GM12878 (cell line): ENCODE measurements at regions not wholly inside any gene's neighbourhood (a gene's known extent, or its start where the extent isn't known, plus 50 kb on each side); places are given as distances from the start of the nearest gene placed in this dataset.

ENCODE experiments used
- ATAC-seq: fragments of 200-7000 bp; cut with Tn5 transposase; 3 replicates; pipeline ENCODE4 v1.9.1; 2020; ENCODE audit warnings: mild to moderate bottlenecking, moderate library complexity
- BruUV-seq: library from RNA; stranded (reverse); fragments of 400-500 nt; replicated peaks from 2 replicates; lab custom pipeline; 2021; lab: Mats Ljungman, UMichigan
- CTCF ChIA-PET: fragments of 300-600 bp; sonication (Branson Sonifier 250); formaldehyde crosslinking; extraction: SDS; loops from one replicate; lab custom pipeline; 2021; ENCODE audit warnings: inconsistent platforms; lab: Yijun Ruan, JAX
- POLR2A ChIA-PET: fragments of 350-600 bp; formaldehyde crosslinking; extraction: SDS; loops from one replicate; lab custom pipeline; 2021; ENCODE audit warnings: inconsistent platforms; lab: Charles Lee
- RAD21 ChIA-PET: fragments of 300-600 bp; sonication (Branson Sonifier 250); formaldehyde crosslinking; loops from one replicate; lab custom pipeline; 2023; ENCODE audit warnings: antibody characterized with exemption; ENCODE audit not compliant: unreplicated experiment; lab: Charles Lee
- SMC1A ChIA-PET: fragments of 300-600 bp; sonication (Branson Sonifier 250); formaldehyde crosslinking; loops from one replicate; lab custom pipeline; 2023; ENCODE audit not compliant: unreplicated experiment, uncharacterized antibody; lab: Charles Lee
- DNase-seq: peaks from one replicate; pipeline ENCODE4 v3.0.0-alpha.2; 2011; ENCODE audit warnings: low read depth, low spot score
- FAIRE-seq: peaks from 3 replicates; lab custom pipeline; 2011; peaks lifted over from hg19 to GRCh38; lab: Jason Lieb, UNC
- H2AFZ ChIP-seq: 2 replicates; pipeline ENCODE4 v1.6.0; 2011; ENCODE audit warnings: low read depth, low read length, control low read depth; ENCODE audit not compliant: control insufficient read depth
- H3K27ac ChIP-seq: 2 replicates; pipeline ENCODE4 v1.5.1; 2011; ENCODE audit warnings: control low read depth; ENCODE audit not compliant: control insufficient read depth, insufficient read depth
- H3K27me3 ChIP-seq, 2 experiments: replicated peaks in 1 of 2; 2 replicates each; pipeline versions ENCODE4 v1.6.0 to v1.6.1; 2011; ENCODE audit warnings: low read length in 1 of 2; ENCODE audit not compliant: control insufficient read depth in 2 of 2, insufficient read depth in 2 of 2
- H3K36me3 ChIP-seq, 2 experiments: 2 replicates each; pipeline ENCODE4 v1.5.1; 2011; ENCODE audit warnings: low read length in 1 of 2; ENCODE audit not compliant: control insufficient read depth in 2 of 2, insufficient read depth in 2 of 2
- H3K4me1 ChIP-seq: 2 replicates; pipeline ENCODE4 v1.6.1; 2011; ENCODE audit warnings: mild to moderate bottlenecking, low read length, moderate library complexity, mixed read lengths; ENCODE audit not compliant: control insufficient read depth, insufficient read depth
- H3K4me2 ChIP-seq: 2 replicates; pipeline ENCODE4 v1.6.0; 2011; ENCODE audit warnings: control low read depth; ENCODE audit not compliant: control insufficient read depth, insufficient read depth
- H3K4me3 ChIP-seq: fragments of 200-600 bp; sonication (generic); 2 replicates; pipeline ENCODE4 v1.5.1; 2016
- H3K79me2 ChIP-seq: 2 replicates; pipeline ENCODE4 v1.6.0; 2011; ENCODE audit warnings: low read length; ENCODE audit not compliant: control insufficient read depth, insufficient read depth
- H3K9ac ChIP-seq: 2 replicates; pipeline ENCODE4 v1.8.0; 2011; ENCODE audit warnings: low read length, control low read depth, mixed read lengths; ENCODE audit not compliant: control insufficient read depth, insufficient read depth
- H3K9me3 ChIP-seq: replicated peaks from 3 replicates; pipeline ENCODE4 v1.5.1; 2011; ENCODE audit warnings: mild to moderate bottlenecking, low read length; ENCODE audit not compliant: control insufficient read depth, insufficient read depth
- H4K20me1 ChIP-seq: 2 replicates; pipeline ENCODE4 v1.6.0; 2011; ENCODE audit not compliant: control insufficient read depth, insufficient read depth
- CEBPB ChIP-seq, 2 experiments: fragments of 150-350 bp in 1 of 2; IDR thresholded peaks; 2 replicates each; pipeline ENCODE4 v1.6.1; 2012 to 2014; ENCODE audit warnings: low read depth in 2 of 2, low read length in 2 of 2, borderline replicate concordance in 1 of 2, inconsistent platforms in 1 of 2
- JUND ChIP-seq: IDR thresholded peaks from 2 replicates; pipeline ENCODE4 v1.6.1; 2012; ENCODE audit warnings: low read depth, mild to moderate bottlenecking, low read length, improper control_type of control experiment, moderate library complexity
- MYB ChIP-seq: fragments of 150-350 bp; IDR thresholded peaks from 2 replicates; pipeline ENCODE4 v1.6.1; 2014; ENCODE audit warnings: mild to moderate bottlenecking, low read depth, low read length, borderline replicate concordance
- NR2C1 ChIP-seq: fragments of 450-650 bp; IDR thresholded peaks from 2 replicates; pipeline ENCODE4 v1.6.1; 2017; ENCODE audit warnings: antibody characterized with exemption, mild to moderate bottlenecking, moderate library complexity
- NRF1 ChIP-seq: conservative IDR thresholded peaks from 2 replicates; pipeline ENCODE4 v1.6.1; 2011; ENCODE audit warnings: mild to moderate bottlenecking, low read depth, low read length, improper control_type of control experiment
- POLR2AphosphoS5 ChIP-seq: IDR thresholded peaks from 2 replicates; pipeline ENCODE4 v1.6.1; 2011; ENCODE audit warnings: mild to moderate bottlenecking, low read length, inconsistent platforms
- STAT3 ChIP-seq: IDR thresholded peaks from 2 replicates; pipeline ENCODE4 v1.6.1; 2011; ENCODE audit warnings: low read depth, low read length, improper control_type of control experiment
- SUZ12 ChIP-seq: fragments of 200-600 bp; sonication (generic); IDR thresholded peaks from one replicate; pipeline ENCODE4 v1.6.1; 2018; ENCODE audit warnings: antibody characterized with exemption, mild to moderate bottlenecking; ENCODE audit not compliant: unreplicated experiment
- TBL1XR1 ChIP-seq: IDR thresholded peaks from 2 replicates; pipeline ENCODE4 v1.6.1; 2012; ENCODE audit warnings: low read depth, low read length, improper control_type of control experiment
- TCF7 ChIP-seq: IDR thresholded peaks from 2 replicates; pipeline ENCODE4 v1.6.1; 2014; ENCODE audit warnings: antibody characterized with exemption, borderline replicate concordance
- ZBTB40 ChIP-seq: fragments of 450-650 bp; IDR thresholded peaks from 2 replicates; pipeline ENCODE4 v1.6.1; 2016; ENCODE audit warnings: mild to moderate bottlenecking, moderate library complexity, borderline replicate concordance
- WGBS: methylation state at CpG from one replicate; pipeline ENCODE4 v1.1.6; 2016; ENCODE audit warnings: low lambda C conversion rate; ENCODE audit not compliant: insufficient replicate concordance, insufficient coverage; ENCODE audit errors: missing lambda C conversion rate; 5-methylcytosine and 5-hydroxymethylcytosine counted together
- in situ Hi-C: fragments of 300-500 bp; cut with MboI; formaldehyde crosslinking; loops from 9 replicates; pipeline ENCODE4 v1.14.3; 2018; ENCODE audit warnings: mixed read lengths
- intact Hi-C: fragments of 100-400 bp; cut with micrococcal nuclease; formaldehyde crosslinking; loops from one replicate; pipeline ENCODE4 v1.14.2; 2022; ENCODE audit not compliant: unreplicated experiment
- TF ChIP-seq, protein P1 (sequence below): fragments of 450-650 bp; IDR thresholded peaks from 2 replicates; pipeline ENCODE4 v1.6.1; 2017; ENCODE audit warnings: mild to moderate bottlenecking, low read depth, inconsistent platforms; ENCODE audit not compliant: poor library complexity, severe bottlenecking
- TF ChIP-seq, protein P2 (sequence below): IDR thresholded peaks from 2 replicates; pipeline ENCODE4 v1.6.1; 2011; ENCODE audit warnings: low read depth, mild to moderate bottlenecking, low read length, moderate library complexity, borderline replicate concordance; ENCODE audit errors: extremely low read depth

- in situ Hi-C loops (no loop called here), intact Hi-C loops (no loop called here)
- no peak overlapping the region for H3K4me3 ChIP-seq
- 3% methylated on average over 2 of the region's 2 CpGs for WGBS
- no peaks in the 10 kb centered on the region for H3K79me2 ChIP-seq
- no peaks in the 10 kb centered on the region for H3K4me1 ChIP-seq
- H3K36me3 ChIP-seq, result no peaks in the 10 kb centered on the region
- ChIA-PET CTCF (interaction anchor here (0.9 kb wide), 1 partner anchor 22 kb away, joined by 3 read pairs; no protein-coding TSS in a partner anchor), POLR2A (no interaction called here), SMC1A (interaction anchor here (0.6 kb wide), 1 partner anchor 122 kb away, joined by 4 read pairs; no protein-coding TSS in a partner anchor), RAD21 (no interaction called here)
- no peak overlapping the region for H3K27ac ChIP-seq
- H3K9ac ChIP-seq, result no peak overlapping the region
- H2AFZ ChIP-seq, result no peak overlapping the region
- H3K27me3 ChIP-seq, result no peaks in the 10 kb centered on the region
- FAIRE-seq (no peak), DNase-seq (no peak), ATAC-seq (no peak)
- no peaks in the 10 kb centered on the region for H4K20me1 ChIP-seq
- BruUV-seq, result no TSS peak
- no peaks in the 10 kb centered on the region for H3K9me3 ChIP-seq
- no peak overlapping the region for H3K4me2 ChIP-seq
- TF ChIP-seq CEBPB (IDR thresholded peaks at IDR 0.05; ENCODE audit: borderline replicate concordance in 1 of 2, low read depth in 2 of 2, low read length in 2 of 2) (no peak), MYB (no peak), NRF1 (no peak), JUND (no peak), ZBTB40 (no peak), POLR2AphosphoS5 (no peak), STAT3 (no peak), NR2C1 (no peak), TBL1XR1 (no peak), SUZ12 (no peak), TCF7 (no peak)
- TF ChIP-seq, protein P1, sequence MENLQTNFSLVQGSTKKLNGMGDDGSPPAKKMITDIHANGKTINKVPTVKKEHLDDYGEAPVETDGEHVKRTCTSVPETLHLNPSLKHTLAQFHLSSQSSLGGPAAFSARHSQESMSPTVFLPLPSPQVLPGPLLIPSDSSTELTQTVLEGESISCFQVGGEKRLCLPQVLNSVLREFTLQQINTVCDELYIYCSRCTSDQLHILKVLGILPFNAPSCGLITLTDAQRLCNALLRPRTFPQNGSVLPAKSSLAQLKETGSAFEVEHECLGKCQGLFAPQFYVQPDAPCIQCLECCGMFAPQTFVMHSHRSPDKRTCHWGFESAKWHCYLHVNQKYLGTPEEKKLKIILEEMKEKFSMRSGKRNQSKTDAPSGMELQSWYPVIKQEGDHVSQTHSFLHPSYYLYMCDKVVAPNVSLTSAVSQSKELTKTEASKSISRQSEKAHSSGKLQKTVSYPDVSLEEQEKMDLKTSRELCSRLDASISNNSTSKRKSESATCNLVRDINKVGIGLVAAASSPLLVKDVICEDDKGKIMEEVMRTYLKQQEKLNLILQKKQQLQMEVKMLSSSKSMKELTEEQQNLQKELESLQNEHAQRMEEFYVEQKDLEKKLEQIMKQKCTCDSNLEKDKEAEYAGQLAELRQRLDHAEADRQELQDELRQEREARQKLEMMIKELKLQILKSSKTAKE, result no peak
- TF ChIP-seq, protein P2, sequence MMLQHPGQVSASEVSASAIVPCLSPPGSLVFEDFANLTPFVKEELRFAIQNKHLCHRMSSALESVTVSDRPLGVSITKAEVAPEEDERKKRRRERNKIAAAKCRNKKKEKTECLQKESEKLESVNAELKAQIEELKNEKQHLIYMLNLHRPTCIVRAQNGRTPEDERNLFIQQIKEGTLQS, result no peak
Measured at GRCh38 chr1:239563681-239564080, 177.3 kb downstream of the CHRM3 start.
